ENCODE measurements at regions not wholly inside any gene's neighbourhood (a gene's known extent, or its start where the extent isn't known, plus 50 kb on each side); places are given as distances from the start of the nearest gene placed in this dataset.

DNA sequence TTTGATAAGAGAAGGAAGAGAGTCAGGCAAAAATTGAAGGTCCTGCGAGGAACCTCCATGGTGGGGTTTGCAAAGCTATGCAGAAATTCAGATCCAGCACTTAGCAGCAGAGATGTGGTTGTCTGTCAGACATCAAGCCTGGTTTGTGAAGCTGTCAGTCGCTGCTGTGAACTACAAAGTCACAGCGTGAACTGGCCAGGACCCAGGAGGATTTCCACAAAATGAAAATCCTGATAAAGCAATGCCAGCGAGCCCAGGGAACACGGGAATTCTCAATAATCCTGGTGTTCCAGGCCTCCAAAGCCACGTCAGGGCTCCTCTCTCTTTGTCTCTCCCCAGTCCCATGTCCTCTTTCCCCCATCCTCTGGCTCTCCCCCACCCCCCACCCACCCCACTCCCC lies 296.9 kb upstream of the GADL1 start:
- WGBS (ENCODE audit: extremely low coverage, insufficient coverage, insufficient read length): no CpG with 5 or more reads among the region's 6 CpGs
- no peaks in the 10 kb centered on the region for H3K4me1 ChIP-seq (ENCODE audit: control insufficient read depth in 1 of 2, insufficient read depth in 2 of 2, low read length in 2 of 2)
- H4K91ac ChIP-seq (ENCODE audit: low read depth, low read length): no peak overlapping the region
- peak overlapping the region; percentile 25 for H3K14ac ChIP-seq (ENCODE audit: low read length)
- DNase-seq: no peak
- no peaks in the 10 kb centered on the region for H3K36me3 ChIP-seq (ENCODE audit: control insufficient read depth in 1 of 2, insufficient read depth in 2 of 2, low read length in 2 of 2)
- H3K27ac ChIP-seq (ENCODE audit: low read depth, low read length): no peak overlapping the region
- H3K23ac ChIP-seq (ENCODE audit: low read length): no peak overlapping the region
- no peaks in the 10 kb centered on the region for H3K9me3 ChIP-seq (ENCODE audit: insufficient read depth, low read depth, low read length)
- H3K18ac ChIP-seq (ENCODE audit: low read length): no peak overlapping the region
- H3K9ac ChIP-seq (ENCODE audit: low read length): no peak overlapping the region
- no peaks in the 10 kb centered on the region for H3K27me3 ChIP-seq (ENCODE audit: insufficient read depth, low read length)
- H4K12ac ChIP-seq (ENCODE audit: low read depth, low read length): no peak overlapping the region
- H2BK5ac ChIP-seq (ENCODE audit: low read depth, low read length, poor library complexity): no peak overlapping the region
- H2BK120ac ChIP-seq (ENCODE audit: insufficient read depth, low read length, poor library complexity): no peak overlapping the region
- no peak overlapping the region for H3K4ac ChIP-seq (ENCODE audit: low read depth, low read length)
- H2BK12ac ChIP-seq (ENCODE audit: low read length): no peak overlapping the region
- no peak overlapping the region for H2AFZ ChIP-seq (ENCODE audit: insufficient read depth, low read length, poor library complexity)
- no peak overlapping the region for H2AK5ac ChIP-seq (ENCODE audit: low read length)
- H4K8ac ChIP-seq (ENCODE audit: low read depth, low read length): no peak overlapping the region
- no peaks in the 10 kb centered on the region for H3K79me1 ChIP-seq (ENCODE audit: low read length)
- H3K79me2 ChIP-seq (ENCODE audit: control insufficient read depth, insufficient read depth, low read length, poor library complexity): no peaks in the 10 kb centered on the region
- H3K4me3 ChIP-seq (ENCODE audit: low read depth, low read length): no peak overlapping the region
- H3K4me2 ChIP-seq (ENCODE audit: low read length): no peak overlapping the region

DNA sequence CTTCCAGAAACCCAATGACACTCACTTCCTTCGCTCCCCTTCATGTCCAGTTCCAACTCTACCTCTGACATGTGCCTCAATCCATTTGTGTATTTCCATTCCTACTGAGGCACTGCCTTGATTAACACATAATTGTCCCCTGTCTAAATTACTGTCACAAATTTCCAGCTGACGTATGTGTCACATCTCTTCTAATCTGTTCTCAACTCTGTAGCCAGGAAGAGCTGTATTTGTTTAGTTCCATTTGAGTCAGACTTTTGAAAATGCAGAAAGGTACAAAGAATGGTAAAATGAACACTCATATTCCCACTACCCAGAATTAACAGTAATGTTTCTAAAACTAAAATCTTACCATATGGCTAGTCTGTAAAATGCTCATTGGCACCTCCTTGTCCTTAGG lies 299.0 kb upstream of the GADL1 start:
- Histone ChIP-seq H3K9me3 (ENCODE audit: insufficient read depth, low read depth, low read length) (no peaks in the 10 kb centered on the region), H2BK5ac (ENCODE audit: low read depth, low read length, poor library complexity) (no peak overlapping the region), H3K4me1 (ENCODE audit: control insufficient read depth in 1 of 2, insufficient read depth in 2 of 2, low read length in 2 of 2) (peaks cover 0 to 2% of the 10 kb centered on the region in 2 experiments), H4K8ac (ENCODE audit: low read depth, low read length) (no peak overlapping the region), H2AK5ac (ENCODE audit: low read length) (no peak overlapping the region), H3K9ac (ENCODE audit: low read length) (no peak overlapping the region), H3K4me3 (ENCODE audit: low read depth, low read length) (no peak overlapping the region), H3K23ac (ENCODE audit: low read length) (no peak overlapping the region), H2BK120ac (ENCODE audit: insufficient read depth, low read length, poor library complexity) (no peak overlapping the region), H2BK12ac (ENCODE audit: low read length) (no peak overlapping the region), H3K18ac (ENCODE audit: low read length) (no peak overlapping the region), H3K27ac (ENCODE audit: low read depth, low read length) (no peak overlapping the region), H3K4ac (ENCODE audit: low read depth, low read length) (no peak overlapping the region), H4K91ac (ENCODE audit: low read depth, low read length) (no peak overlapping the region), H3K79me2 (ENCODE audit: control insufficient read depth, insufficient read depth, low read length, poor library complexity) (no peaks in the 10 kb centered on the region), H4K12ac (ENCODE audit: low read depth, low read length) (no peak overlapping the region), H2AFZ (ENCODE audit: insufficient read depth, low read length, poor library complexity) (no peak overlapping the region), H3K4me2 (ENCODE audit: low read length) (no peak overlapping the region), H3K14ac (ENCODE audit: low read length) (no peak overlapping the region), H3K36me3 (ENCODE audit: control insufficient read depth in 1 of 2, insufficient read depth in 2 of 2, low read length in 2 of 2) (no peaks in the 10 kb centered on the region), H3K27me3 (ENCODE audit: insufficient read depth, low read length) (no peaks in the 10 kb centered on the region), H3K79me1 (ENCODE audit: low read length) (no peaks in the 10 kb centered on the region)
- no peak for DNase-seq
- WGBS (ENCODE audit: extremely low coverage, insufficient coverage, insufficient read length): no CpG with 5 or more reads among the region's 2 CpGs

DNA sequence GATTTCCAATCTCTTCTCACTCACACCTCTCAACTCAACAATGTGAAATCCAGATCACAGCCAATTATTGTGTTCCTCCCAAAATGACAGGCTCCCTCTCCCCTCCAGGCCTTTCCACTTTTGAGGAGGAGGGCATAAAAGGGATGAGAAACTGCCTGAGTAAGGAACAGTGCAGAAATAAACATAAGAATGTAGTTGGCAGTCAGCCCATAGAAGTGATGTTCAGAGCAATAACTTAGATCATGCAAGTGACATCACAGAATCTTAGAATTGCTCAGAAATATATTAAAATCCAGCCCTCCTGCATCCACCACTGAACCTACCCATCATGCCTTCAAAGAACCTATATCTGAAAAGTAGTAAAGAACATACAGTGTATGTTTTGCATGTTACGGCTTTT lies 299.4 kb upstream of the GADL1 start:
- no peak overlapping the region for H4K8ac ChIP-seq (ENCODE audit: low read depth, low read length)
- no peak overlapping the region for H2BK12ac ChIP-seq (ENCODE audit: low read length)
- H2BK120ac ChIP-seq (ENCODE audit: insufficient read depth, low read length, poor library complexity): no peak overlapping the region
- no peaks in the 10 kb centered on the region for H3K9me3 ChIP-seq (ENCODE audit: insufficient read depth, low read depth, low read length)
- no peak overlapping the region for H2AK5ac ChIP-seq (ENCODE audit: low read length)
- no peak overlapping the region for H3K18ac ChIP-seq (ENCODE audit: low read length)
- no peak overlapping the region for H4K12ac ChIP-seq (ENCODE audit: low read depth, low read length)
- peaks cover 0 to 2% of the 10 kb centered on the region in 2 experiments for H3K4me1 ChIP-seq (ENCODE audit: control insufficient read depth in 1 of 2, insufficient read depth in 2 of 2, low read length in 2 of 2)
- no peak overlapping the region for H3K4me3 ChIP-seq (ENCODE audit: low read depth, low read length)
- no peak overlapping the region for H4K91ac ChIP-seq (ENCODE audit: low read depth, low read length)
- H2BK5ac ChIP-seq (ENCODE audit: low read depth, low read length, poor library complexity): no peak overlapping the region
- H3K23ac ChIP-seq (ENCODE audit: low read length): no peak overlapping the region
- WGBS (ENCODE audit: extremely low coverage, insufficient coverage, insufficient read length): no CpG with 5 or more reads among the region's 1 CpG
- H3K79me1 ChIP-seq (ENCODE audit: low read length): no peaks in the 10 kb centered on the region
- no peaks in the 10 kb centered on the region for H3K27me3 ChIP-seq (ENCODE audit: insufficient read depth, low read length)
- H3K79me2 ChIP-seq (ENCODE audit: control insufficient read depth, insufficient read depth, low read length, poor library complexity): no peaks in the 10 kb centered on the region
- no peak for DNase-seq
- no peak overlapping the region for H3K4ac ChIP-seq (ENCODE audit: low read depth, low read length)
- H3K27ac ChIP-seq (ENCODE audit: low read depth, low read length): no peak overlapping the region
- no peak overlapping the region for H3K4me2 ChIP-seq (ENCODE audit: low read length)
- no peak overlapping the region for H3K9ac ChIP-seq (ENCODE audit: low read length)
- no peak overlapping the region for H3K14ac ChIP-seq (ENCODE audit: low read length)
- no peak overlapping the region for H2AFZ ChIP-seq (ENCODE audit: insufficient read depth, low read length, poor library complexity)
- no peaks in the 10 kb centered on the region for H3K36me3 ChIP-seq (ENCODE audit: control insufficient read depth in 1 of 2, insufficient read depth in 2 of 2, low read length in 2 of 2)

DNA sequence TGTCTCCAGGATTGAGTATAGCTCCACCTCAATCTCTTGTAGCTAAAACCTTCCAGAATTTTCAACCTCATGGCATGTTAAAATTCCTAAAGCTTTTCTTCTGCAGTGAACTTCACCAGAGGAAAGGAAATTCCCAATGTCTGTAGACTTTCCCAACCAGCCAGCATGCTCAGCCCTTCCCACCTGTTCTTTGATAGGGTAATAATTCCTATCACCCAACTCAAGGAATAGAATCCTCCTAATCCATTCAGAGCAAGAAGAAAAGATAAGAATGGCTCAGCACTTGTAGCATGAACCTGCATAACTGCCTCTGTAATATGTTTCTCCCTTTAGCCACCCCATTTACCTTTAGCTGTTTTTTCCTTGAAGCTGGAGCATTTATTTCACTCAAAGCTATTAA lies 301.8 kb upstream of the GADL1 start:
- Histone ChIP-seq H3K27ac (ENCODE audit: low read depth, low read length) (no peak overlapping the region), H2AFZ (ENCODE audit: insufficient read depth, low read length, poor library complexity) (no peak overlapping the region), H3K36me3 (ENCODE audit: control insufficient read depth in 1 of 2, insufficient read depth in 2 of 2, low read length in 2 of 2) (no peaks in the 10 kb centered on the region), H2AK5ac (ENCODE audit: low read length) (no peak overlapping the region), H3K4me3 (ENCODE audit: low read depth, low read length) (no peak overlapping the region), H4K91ac (ENCODE audit: low read depth, low read length) (no peak overlapping the region), H3K9me3 (ENCODE audit: insufficient read depth, low read depth, low read length) (peaks cover 2% of the 10 kb centered on the region), H2BK5ac (ENCODE audit: low read depth, low read length, poor library complexity) (no peak overlapping the region), H3K4ac (ENCODE audit: low read depth, low read length) (no peak overlapping the region), H3K4me1 (ENCODE audit: control insufficient read depth in 1 of 2, insufficient read depth in 2 of 2, low read length in 2 of 2) (peaks cover 0 to 2% of the 10 kb centered on the region in 2 experiments), H2BK120ac (ENCODE audit: insufficient read depth, low read length, poor library complexity) (no peak overlapping the region), H3K79me1 (ENCODE audit: low read length) (no peaks in the 10 kb centered on the region), H3K27me3 (ENCODE audit: insufficient read depth, low read length) (no peaks in the 10 kb centered on the region), H3K14ac (ENCODE audit: low read length) (no peak overlapping the region), H3K9ac (ENCODE audit: low read length) (no peak overlapping the region), H3K4me2 (ENCODE audit: low read length) (no peak overlapping the region), H3K79me2 (ENCODE audit: control insufficient read depth, insufficient read depth, low read length, poor library complexity) (no peaks in the 10 kb centered on the region), H4K8ac (ENCODE audit: low read depth, low read length) (no peak overlapping the region), H2BK12ac (ENCODE audit: low read length) (no peak overlapping the region), H3K23ac (ENCODE audit: low read length) (no peak overlapping the region), H4K12ac (ENCODE audit: low read depth, low read length) (no peak overlapping the region), H3K18ac (ENCODE audit: low read length) (no peak overlapping the region)
- DNase-seq: no peak

Data from trophoblast cell (in vitro differentiated cells and primary cell).